Gastrocnemius medialis (tissue), 4 donors: ENCODE measurements at regions not wholly inside any gene's neighbourhood (a gene's known extent, or its start where the extent isn't known, plus 50 kb on each side); places are given as distances from the start of the nearest gene placed in this dataset.
"Not testable (repeated sequence)": the region's sequence is repeated elsewhere in the genome, so short reads cannot be mapped to it uniquely, and the experiment has no call there.

ENCODE experiments used
- ATAC-seq, 2 donors: fragments of 150-250 bp; one replicate each; pipeline ENCODE4 v1.9.1; 2016
- DNase-seq, 2 donors: peaks; one replicate each; pipeline ENCODE4 v3.0.0-alpha.2; 2019
- H3K27ac ChIP-seq, 4 donors: fragments of 200-600 bp; sonication (generic); 1 replicate in 1 of 4; 2 replicates in 3 of 4; pipeline ENCODE4 v1.5.1; 2016 to 2018; ENCODE audit warnings: mild to moderate bottlenecking in 2 of 4, moderate library complexity in 1 of 4
- H3K27me3 ChIP-seq, 3 donors: fragments of 200-600 bp; sonication (generic) in 2 of 3; 1 replicate in 1 of 3; 2 replicates in 2 of 3; pipeline versions ENCODE4 v1.5.1 to v1.6.0; 2016 to 2019; ENCODE audit warnings: mild to moderate bottlenecking in 1 of 3, moderate library complexity in 1 of 3
- H3K36me3 ChIP-seq, 2 donors: fragments of 200-600 bp; sonication (generic) in 1 of 2; one replicate each; pipeline ENCODE4 v1.5.1; 2017 to 2018
- H3K4me1 ChIP-seq, 2 donors: fragments of 200-600 bp; sonication (generic) in 1 of 2; one replicate each; pipeline ENCODE4 v1.5.1; 2016 to 2017; ENCODE audit warnings: mild to moderate bottlenecking in 2 of 2
- H3K4me3 ChIP-seq, 4 donors: fragments of 200-600 bp; sonication (generic) in 3 of 4; 1 replicate in 1 of 4; 2 replicates in 3 of 4; pipeline ENCODE4 v1.5.1; 2016 to 2019; ENCODE audit warnings: mild to moderate bottlenecking in 2 of 4
- H3K9me3 ChIP-seq, 3 donors: fragments of 200-600 bp; sonication (generic) in 2 of 3; 1 replicate in 1 of 3; 2 replicates in 2 of 3; pipeline ENCODE4 v1.5.1; 2016 to 2019
- POLR2A ChIP-seq, 2 donors: fragments of 450-650 bp; IDR thresholded peaks; one replicate each; pipeline ENCODE4 v1.6.1; 2017; ENCODE audit warnings: antibody characterized with exemption in 2 of 2, mild to moderate bottlenecking in 2 of 2, moderate library complexity in 2 of 2
- in situ Hi-C, 4 donors: fragments of 200-750 bp; cut with MboI; loops; one replicate each; pipeline versions ENCODE4 v1.15.0 to v1.8.0; 2017; ENCODE audit warnings: low sequenced_read_pairs in 4 of 4
- intact Hi-C: fragments of 100-400 bp; cut with DNase I; formaldehyde crosslinking; loops from one replicate; pipeline ENCODE4 v1.15.1; 2023; ENCODE audit warnings: low total_unique reads
- TF ChIP-seq, protein P1 (sequence below), 5 experiments: fragments of 450-650 bp in 3 of 5; fragments of 200-600 bp in 2 of 5; sonication (generic) in 2 of 5; IDR thresholded peaks in 4 of 5; conservative IDR thresholded peaks in 1 of 5; 1 replicate in 4 of 5; 2 replicates in 1 of 5; pipeline ENCODE4 v1.5.1; 2016 to 2019; ENCODE audit warnings: antibody characterized with exemption in 5 of 5, mild to moderate bottlenecking in 3 of 5, moderate library complexity in 3 of 5

DNA sequence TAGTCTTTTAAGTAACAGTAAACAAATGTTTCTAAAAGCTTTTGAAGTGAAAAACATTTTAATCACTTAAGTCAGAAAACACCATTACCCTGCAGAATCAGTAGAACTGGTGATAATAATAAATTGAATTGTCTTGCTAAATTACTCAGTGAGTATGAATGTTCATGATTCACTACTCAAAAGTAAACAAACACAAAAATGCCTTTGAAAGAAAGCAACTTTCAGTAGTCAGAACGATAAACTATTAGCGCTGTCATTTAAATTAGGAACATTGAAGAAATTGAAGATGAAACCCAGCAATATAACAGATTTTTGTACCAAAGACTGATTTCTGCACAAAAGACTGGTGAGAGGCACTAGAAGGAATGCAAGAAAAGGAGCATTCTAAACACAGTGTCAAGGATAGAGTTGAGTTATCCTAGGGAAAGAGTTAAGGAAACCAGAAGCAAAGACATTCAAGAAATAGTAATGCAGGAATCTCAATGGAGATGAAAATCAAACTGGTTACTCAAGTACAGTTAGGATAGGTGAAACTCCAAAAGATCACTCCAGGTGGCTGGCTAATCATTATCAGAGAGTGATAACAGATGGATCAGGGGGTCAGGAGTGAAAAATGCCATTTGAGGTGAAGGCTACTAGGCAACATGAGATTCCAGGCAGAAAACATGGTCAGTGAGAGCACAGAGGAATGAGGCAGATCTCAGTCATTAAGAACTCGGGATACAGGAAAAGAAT, 77.4 kb upstream of the ALG10 start:
- no peak for TF ChIP-seq POLR2A (IDR thresholded peaks at IDR 0.05)
- TF ChIP-seq, protein P1, sequence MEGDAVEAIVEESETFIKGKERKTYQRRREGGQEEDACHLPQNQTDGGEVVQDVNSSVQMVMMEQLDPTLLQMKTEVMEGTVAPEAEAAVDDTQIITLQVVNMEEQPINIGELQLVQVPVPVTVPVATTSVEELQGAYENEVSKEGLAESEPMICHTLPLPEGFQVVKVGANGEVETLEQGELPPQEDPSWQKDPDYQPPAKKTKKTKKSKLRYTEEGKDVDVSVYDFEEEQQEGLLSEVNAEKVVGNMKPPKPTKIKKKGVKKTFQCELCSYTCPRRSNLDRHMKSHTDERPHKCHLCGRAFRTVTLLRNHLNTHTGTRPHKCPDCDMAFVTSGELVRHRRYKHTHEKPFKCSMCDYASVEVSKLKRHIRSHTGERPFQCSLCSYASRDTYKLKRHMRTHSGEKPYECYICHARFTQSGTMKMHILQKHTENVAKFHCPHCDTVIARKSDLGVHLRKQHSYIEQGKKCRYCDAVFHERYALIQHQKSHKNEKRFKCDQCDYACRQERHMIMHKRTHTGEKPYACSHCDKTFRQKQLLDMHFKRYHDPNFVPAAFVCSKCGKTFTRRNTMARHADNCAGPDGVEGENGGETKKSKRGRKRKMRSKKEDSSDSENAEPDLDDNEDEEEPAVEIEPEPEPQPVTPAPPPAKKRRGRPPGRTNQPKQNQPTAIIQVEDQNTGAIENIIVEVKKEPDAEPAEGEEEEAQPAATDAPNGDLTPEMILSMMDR (IDR thresholded peaks at IDR 0.05 in 4 of 5, conservative IDR thresholded peaks at IDR 0.05 in 1 of 5): no peak
- ATAC-seq: no peak
- intact Hi-C loops: no loop called here

DNA sequence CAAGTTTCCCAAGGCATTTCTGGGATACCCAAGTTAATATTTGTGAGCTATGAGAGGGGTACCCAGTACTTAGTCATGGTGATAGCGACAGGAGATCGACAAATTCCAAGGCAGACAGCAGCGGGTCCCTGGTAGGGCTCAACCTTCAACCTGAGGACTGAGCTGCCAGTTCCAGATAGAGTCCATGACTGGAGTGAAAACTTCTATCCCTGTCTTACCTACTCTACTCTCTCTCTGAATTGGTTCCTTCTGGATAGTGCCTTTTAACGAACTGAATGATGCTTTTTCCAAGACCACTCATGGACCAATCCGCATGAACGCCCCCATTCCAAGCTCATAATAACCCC, 76.9 kb upstream of the ALG10 start:
- in situ Hi-C loops: no loop called here
- H3K9me3 ChIP-seq: no peaks in the 10 kb centered on the region
- TF ChIP-seq POLR2A (IDR thresholded peaks at IDR 0.05): no peak
- TF ChIP-seq, protein P1 (IDR thresholded peaks at IDR 0.05 in 4 of 5, conservative IDR thresholded peaks at IDR 0.05 in 1 of 5): no peak
- H3K4me3 ChIP-seq: no peak overlapping the region
- no peaks in the 10 kb centered on the region for H3K27me3 ChIP-seq
- no peaks in the 10 kb centered on the region for H3K4me1 ChIP-seq
- DNase-seq (no peak), ATAC-seq (no peak)
- H3K36me3 ChIP-seq: no peaks in the 10 kb centered on the region
- intact Hi-C loops: no loop called here
- no peak overlapping the region for H3K27ac ChIP-seq

More for the DNA sequence above, 77.4 kb upstream of the ALG10 start:
- no peaks in the 10 kb centered on the region for H3K4me1 ChIP-seq
- H3K4me3 ChIP-seq: no peak overlapping the region
- no peak overlapping the region for H3K27ac ChIP-seq
- no peaks in the 10 kb centered on the region for H3K27me3 ChIP-seq
- in situ Hi-C loops: no loop called here
- no peaks in the 10 kb centered on the region for H3K9me3 ChIP-seq
- no peaks in the 10 kb centered on the region for H3K36me3 ChIP-seq
- DNase-seq: no peak

DNA sequence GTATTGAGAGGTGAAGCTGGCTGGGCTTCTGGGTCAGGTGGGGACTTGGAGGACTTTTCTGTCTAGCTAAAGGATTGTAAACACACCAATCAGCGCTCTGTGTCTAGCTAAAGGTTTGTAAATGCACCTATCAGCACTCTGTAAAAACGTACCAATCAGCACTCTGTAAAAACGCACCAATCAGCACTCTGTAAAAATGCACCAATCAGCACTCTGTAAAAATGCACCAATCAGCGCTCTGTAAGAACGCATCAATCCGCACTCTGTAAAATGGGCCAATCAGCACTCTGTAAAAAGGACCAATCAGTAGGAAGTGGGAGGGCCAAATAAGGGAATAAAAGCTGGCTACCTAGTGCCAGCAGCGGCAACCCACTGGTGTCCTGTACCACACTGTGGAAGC, 56.1 kb upstream of the ALG10 start:
- ATAC-seq, H3K27me3 ChIP-seq, H3K9me3 ChIP-seq, in situ Hi-C loops, H3K36me3 ChIP-seq, intact Hi-C loops, H3K27ac ChIP-seq, H3K4me3 ChIP-seq, H3K4me1 ChIP-seq, DNase-seq: not testable (repeated sequence)

DNA sequence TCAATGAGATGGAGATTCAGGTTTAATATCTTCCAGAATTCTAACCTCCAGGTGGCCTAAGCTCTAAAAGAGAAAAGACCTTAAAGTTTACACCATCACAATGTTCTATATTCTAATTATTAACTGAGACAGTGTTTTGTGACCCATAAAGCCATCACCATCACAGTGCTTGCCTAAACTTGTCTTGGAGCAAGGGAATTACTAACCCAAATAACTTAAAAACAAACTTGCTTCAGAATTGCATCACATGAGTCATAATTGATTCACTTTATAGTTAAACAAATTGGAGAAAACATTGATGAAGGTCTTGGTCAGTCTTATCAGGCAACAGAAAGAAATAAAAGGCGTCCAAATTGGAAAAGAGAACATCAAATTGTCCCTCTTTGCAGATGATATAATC, 54.5 kb upstream of the ALG10 start:
- ATAC-seq: no peak

More for the DNA sequence above, 54.5 kb upstream of the ALG10 start:
- H3K27me3 ChIP-seq: no peaks in the 10 kb centered on the region
- intact Hi-C loops: no loop called here
- DNase-seq: no peak
- no peaks in the 10 kb centered on the region for H3K4me1 ChIP-seq
- H3K4me3 ChIP-seq: no peak overlapping the region
- TF ChIP-seq, protein P1 (IDR thresholded peaks at IDR 0.05 in 4 of 5, conservative IDR thresholded peaks at IDR 0.05 in 1 of 5): no peak
- TF ChIP-seq POLR2A (IDR thresholded peaks at IDR 0.05): no peak
- no peaks in the 10 kb centered on the region for H3K36me3 ChIP-seq
- no peak overlapping the region for H3K27ac ChIP-seq
- in situ Hi-C loops: no loop called here
- H3K9me3 ChIP-seq: no peaks in the 10 kb centered on the region
